KBM-7 (cell line): ENCODE measurements at regions not wholly inside any gene's neighbourhood (a gene's known extent, or its start where the extent isn't known, plus 50 kb on each side); places are given as distances from the start of the nearest gene placed in this dataset.
"Not testable (repeated sequence)": the region's sequence is repeated elsewhere in the genome, so short reads cannot be mapped to it uniquely, and the experiment has no call there.

ENCODE experiments used
- DNase-seq: peaks from one replicate; pipeline ENCODE4 v3.0.0-alpha.2; 2015
- in situ Hi-C: fragments of 300-500 bp; cut with MboI; formaldehyde crosslinking; loops from 2 replicates; pipeline ENCODE4 v1.14.3; 2020; ENCODE audit warnings: low sequenced_read_pairs, low pct_unique_long_range_greater_than_20kb, mixed read lengths

DNA sequence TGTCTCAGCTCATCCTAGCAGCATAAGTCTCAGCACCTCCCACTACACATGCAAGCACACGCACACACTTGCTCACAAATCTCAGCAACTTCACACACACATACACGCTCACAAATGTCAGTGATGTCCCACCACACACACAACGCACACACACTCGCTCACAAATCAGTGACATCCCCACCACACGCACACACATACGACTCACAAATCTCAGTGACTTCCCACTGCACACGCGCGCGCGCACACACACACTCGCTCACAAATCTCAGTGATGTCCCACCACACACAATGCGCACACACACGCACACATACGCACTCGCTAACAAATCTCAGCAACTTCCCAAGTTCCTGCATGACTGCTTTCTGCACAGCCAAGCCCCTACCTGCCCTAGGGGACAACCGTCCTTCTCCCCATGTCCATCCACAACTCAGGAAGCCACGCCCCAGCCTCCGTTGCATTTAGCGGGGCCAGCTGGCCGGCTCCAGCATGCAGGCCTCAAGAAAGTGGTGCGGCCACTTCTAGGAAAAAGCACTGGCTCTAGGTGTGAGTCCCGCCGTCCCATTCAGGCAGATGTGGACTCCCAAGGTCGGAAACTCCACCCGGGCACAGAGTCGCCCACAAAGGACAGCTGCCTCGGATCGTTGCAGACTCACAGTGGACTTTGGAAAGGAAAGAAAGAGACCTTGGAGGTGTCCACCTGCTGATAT is 180.1 kb upstream of the SALL3 start:
- DNase-seq: no peak
- in situ Hi-C loops: no loop called here

DNA sequence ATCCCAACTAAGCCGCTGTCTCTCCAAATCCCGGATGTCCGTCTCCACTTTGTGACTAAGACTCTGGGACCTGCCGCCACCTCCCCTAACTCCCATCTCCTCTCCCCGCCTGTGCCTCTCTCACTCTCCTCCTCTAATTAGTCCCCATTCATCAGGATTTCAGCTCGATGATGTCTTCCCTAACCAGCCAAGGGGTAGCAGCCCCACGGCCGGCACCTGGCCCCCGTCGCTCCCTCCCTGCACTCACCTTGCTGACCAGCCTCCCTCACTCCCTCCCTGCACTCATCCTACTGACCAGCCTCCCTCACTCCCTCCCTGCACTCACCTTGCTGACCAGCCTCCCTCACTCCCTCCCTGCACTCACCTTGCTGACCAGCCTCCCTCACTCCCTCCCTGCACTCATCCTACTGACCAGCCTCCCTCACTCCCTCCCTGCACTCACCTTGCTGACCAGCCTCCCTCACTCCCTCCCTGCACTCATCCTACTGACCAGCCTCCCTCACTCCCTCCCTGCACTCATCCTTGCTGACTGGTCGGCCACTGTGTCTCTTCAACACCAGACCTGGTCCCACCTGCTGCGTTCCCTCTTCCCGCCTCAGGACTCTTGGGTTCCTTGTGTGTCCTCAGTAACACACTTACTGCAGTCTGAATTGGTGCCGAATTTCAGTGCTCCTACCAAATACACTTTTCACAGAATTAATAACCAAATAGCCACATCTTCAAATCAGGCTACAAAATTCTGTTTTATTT is 179.3 kb upstream of the SALL3 start:
- DNase-seq, in situ Hi-C loops: not testable (repeated sequence)

- no peak for DNase-seq
- in situ Hi-C loops: no loop called here
Observed at GRCh38 chr18:78801011-78801410, 178.6 kb upstream of the SALL3 start.

DNA sequence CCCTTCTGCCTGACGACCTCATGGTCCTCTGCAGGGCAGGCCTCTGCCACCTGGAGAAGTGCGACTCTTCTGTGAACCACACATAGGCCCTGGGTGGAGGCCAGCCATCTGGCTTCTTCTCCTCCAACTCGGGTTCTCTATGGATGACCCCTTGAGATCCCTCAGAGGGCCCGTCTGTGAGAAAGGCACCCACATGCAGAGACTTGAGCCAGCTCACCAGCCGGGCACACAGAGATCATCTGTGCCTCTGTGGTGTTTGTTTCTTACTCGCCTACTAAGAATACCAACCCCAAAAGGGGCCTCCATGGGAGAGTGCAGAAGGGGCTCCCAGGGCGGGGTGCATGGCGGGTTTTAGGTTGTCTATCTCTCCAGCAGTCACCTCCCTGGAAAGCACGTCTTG is 176.5 kb upstream of the SALL3 start:
- no peak for DNase-seq
- in situ Hi-C loops: no loop called here

- in situ Hi-C loops: no loop called here
- no peak for DNase-seq
Observed at GRCh38 chr18:78804206-78805030, 175.2 kb upstream of the SALL3 start.

- no peak for DNase-seq
- in situ Hi-C loops: no loop called here
Observed at GRCh38 chr18:78805840-78806239, 173.8 kb upstream of the SALL3 start.

DNA sequence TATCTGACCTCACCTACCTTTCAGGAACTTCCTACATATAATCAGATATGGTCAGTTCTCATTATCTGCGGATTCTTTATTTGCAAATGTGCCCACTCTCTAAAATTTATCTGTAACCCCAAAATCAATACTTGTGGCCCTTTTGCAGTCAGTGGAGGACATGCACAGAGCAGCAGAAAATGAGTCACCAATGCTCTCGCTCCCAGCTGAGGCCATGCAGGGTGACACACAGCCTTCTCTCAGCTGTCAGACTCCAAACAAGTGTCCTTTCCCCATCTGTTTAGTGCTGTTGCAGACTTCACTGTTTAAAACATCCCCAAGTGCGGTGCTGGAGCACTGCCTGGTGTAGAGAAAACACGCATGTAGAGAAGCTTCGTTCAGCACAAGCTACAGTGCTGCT is 171.9 kb upstream of the SALL3 start:
- DNase-seq: no peak
- in situ Hi-C loops: no loop called here

DNA sequence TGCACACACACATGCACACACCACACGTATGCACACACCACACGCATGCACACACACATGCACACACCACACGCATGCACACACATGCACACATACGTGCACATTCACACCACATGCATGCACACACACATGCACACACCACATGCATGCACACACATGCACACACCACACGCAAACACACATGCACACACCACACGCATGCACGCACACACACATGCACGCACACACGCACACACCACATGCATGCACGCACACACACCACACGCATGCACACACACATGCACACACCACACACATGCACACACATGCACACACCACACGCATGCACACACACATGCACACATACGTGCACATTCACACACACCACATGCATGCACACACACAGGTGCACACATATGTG is 169.8 kb upstream of the SALL3 start:
- no peak for DNase-seq
- in situ Hi-C loops: no loop called here

DNA sequence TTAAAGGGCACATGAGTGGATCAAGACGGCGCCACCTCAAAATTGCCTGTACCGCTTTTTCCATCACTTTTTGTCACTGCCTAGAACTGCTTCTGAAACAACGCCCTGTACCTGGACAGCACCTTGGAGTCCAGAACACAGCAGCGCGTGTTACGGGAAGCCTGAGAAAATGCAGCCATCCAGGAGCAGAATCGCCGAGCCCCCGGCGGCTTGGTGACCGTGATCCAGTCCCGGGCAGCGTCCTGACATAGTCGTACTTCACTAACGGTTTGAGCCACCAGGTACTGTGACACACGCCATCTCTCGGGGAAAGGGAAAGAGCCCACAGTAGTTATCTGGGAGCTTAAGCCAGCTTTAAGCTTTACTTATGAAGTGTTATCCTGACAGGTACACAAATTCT is 168.9 kb upstream of the SALL3 start:
- no peak for DNase-seq
- in situ Hi-C loops: no loop called here

- in situ Hi-C loops: no loop called here
- no peak for DNase-seq
Observed at GRCh38 chr18:78812067-78812466, 167.6 kb upstream of the SALL3 start.

- in situ Hi-C loops: no loop called here
- DNase-seq: no peak
Observed at GRCh38 chr18:78813156-78813555, 166.5 kb upstream of the SALL3 start.

DNA sequence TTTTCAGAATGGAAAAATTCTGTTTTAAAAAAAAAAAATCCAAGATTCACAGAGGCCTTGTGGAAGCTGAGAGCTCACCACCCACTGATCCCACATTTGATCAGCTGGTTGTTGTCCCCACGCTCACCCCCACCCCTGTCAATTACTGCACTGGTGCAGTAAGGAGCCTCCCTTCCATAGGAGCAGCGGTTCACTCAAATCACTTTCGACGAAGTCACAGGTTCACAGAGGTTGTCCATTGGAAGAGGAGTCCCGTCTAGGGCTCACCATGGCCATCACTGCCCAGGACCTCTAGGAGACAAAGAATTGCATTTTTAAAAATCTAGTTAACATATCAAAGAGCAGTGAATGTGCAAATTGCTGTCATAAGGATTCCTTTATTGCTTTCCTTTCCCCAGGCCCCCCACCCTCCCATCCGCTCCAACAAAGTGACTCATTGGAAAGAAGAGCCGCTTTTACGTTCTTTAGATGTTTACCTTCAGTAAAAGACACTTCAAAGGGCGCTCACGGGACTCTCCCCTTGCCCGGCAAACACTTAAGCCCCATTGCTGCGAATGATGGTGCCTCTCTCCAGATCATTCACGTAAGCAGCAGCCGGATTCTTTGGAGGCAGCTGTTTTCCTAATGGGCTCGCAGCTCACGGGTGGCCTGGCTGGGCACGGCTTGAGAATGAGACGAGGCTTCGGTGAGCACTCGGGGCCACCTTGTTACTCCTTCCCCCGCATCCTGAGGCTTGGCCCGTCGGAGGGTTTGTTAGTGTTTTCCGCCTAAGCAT is 165.5 kb upstream of the SALL3 start:
- no peak for DNase-seq
- in situ Hi-C loops: no loop called here

- in situ Hi-C loops: no loop called here
- no peak for DNase-seq
Observed at GRCh38 chr18:78814766-78815165, 164.9 kb upstream of the SALL3 start.

DNA sequence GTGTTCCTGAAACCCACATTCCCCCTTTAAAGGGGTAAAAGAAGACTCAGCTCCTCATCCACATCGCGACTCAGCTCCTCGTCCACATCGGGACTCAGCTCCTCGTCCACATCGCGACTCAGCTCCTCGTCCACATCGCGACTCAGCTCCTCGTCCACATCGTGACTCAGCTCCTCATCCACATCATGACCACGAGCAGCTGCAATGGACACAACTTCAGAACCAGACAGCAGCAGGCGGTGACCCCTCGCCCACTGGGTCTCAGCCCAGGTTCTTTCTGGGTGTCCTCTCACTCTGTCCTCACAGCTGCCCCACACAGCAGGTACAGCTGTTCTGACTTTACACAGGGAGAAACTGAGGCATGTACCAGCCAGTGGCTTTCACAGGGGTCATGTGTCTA is 163.5 kb upstream of the SALL3 start:
- in situ Hi-C loops: no loop called here

GRCh38 chr18:78816916-78817315 is 162.7 kb upstream of the SALL3 start:
- no peak for DNase-seq
- in situ Hi-C loops: no loop called here

More for the DNA sequence above, 163.5 kb upstream of the SALL3 start:
- DNase-seq: no peak

DNA sequence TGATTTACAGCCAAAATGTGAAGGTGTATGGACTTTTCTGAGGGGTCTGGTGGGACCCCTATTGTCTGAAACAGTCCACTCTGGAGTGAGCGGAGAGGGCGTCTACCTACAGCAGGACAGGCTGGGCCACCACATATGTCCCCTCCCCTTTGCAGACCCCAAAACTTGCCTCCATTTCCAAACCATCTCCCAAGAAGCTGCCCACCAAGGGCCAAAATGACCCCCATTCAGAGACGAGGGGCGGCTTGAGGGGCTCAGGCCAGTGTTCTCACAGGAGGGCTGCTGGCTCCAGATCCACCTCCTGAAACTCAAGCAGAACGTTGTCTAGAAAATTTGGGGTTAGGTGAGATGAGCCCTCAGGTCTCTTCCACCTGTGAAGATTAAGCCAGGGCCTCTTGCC is 161.1 kb upstream of the SALL3 start:
- in situ Hi-C loops: no loop called here
- DNase-seq: no peak

DNA sequence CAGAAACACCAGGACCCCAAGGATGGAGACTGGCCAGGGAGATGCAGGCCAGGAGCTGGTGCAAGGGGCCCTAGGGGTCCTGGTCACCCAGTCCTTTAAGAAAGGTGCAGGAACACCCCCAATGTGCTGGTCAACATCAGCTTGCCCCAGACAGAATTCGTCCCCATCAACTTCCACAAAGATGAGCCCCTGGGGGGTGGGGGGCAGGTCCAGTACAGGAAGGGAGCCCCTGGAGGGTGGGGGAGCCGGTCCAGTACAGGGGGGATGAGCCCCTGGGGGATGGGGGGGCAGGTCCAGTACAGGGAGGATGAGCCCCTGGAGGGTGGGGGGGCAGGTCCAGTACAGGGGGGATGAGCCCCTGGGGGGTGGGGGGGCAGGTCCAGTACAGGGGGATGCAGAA is 160.7 kb upstream of the SALL3 start:
- in situ Hi-C loops: no loop called here
- DNase-seq: no peak

- in situ Hi-C loops: no loop called here
- no peak for DNase-seq
Observed at GRCh38 chr18:78820161-78820834, 159.3 kb upstream of the SALL3 start.

DNA sequence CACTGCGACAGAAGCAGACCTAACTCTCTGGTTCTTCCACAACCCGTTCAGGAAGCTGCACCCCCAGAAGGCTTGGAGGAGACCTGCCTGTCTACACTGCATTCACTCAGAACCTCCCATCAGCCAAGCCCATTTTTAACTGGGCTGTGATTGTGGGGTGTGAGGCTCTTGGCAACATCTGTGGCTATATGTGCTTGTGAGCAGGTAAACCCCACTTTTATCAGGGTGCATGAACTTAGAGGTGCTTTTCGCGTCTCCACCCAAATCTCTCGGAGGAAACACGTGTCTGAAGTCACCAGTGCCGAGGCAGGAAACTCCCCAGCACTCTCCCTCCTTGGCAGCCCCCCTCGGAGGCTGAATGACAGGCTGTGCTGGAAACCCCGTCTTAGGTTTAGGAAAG is 158.2 kb upstream of the SALL3 start:
- in situ Hi-C loops: no loop called here
- no peak for DNase-seq
